GM13976 (cell line): ENCODE measurements at regions not wholly inside any gene's neighbourhood (a gene's known extent, or its start where the extent isn't known, plus 50 kb on each side); places are given as distances from the start of the nearest gene placed in this dataset.
"Not testable (repeated sequence)": the region's sequence is repeated elsewhere in the genome, so short reads cannot be mapped to it uniquely, and the experiment has no call there.

Source experiments
- DNase-seq: peaks from one replicate; pipeline ENCODE4 v3.0.0; 2012; ENCODE audit warnings: low spot score
- in situ Hi-C: fragments of 300-500 bp; cut with MboI; formaldehyde crosslinking; loops from one replicate; pipeline ENCODE4 v1.12.0; 2022; ENCODE audit warnings: low sequenced_read_pairs, mixed read lengths, inconsistent platforms; ENCODE audit not compliant: unreplicated experiment
- TF ChIP-seq, protein P1 (sequence below): IDR thresholded peaks from 2 replicates; pipeline ENCODE4 v1.5.1; 2012; ENCODE audit warnings: borderline replicate concordance, mild to moderate bottlenecking; ENCODE audit not compliant: insufficient read depth; ENCODE audit errors: extremely low read depth, missing control alignments, control extremely low read depth

GRCh38 chr6:144786825-144787224 is 501.7 kb downstream of the UTRN start:
- in situ Hi-C loops, result no loop called here
- TF ChIP-seq, protein P1, sequence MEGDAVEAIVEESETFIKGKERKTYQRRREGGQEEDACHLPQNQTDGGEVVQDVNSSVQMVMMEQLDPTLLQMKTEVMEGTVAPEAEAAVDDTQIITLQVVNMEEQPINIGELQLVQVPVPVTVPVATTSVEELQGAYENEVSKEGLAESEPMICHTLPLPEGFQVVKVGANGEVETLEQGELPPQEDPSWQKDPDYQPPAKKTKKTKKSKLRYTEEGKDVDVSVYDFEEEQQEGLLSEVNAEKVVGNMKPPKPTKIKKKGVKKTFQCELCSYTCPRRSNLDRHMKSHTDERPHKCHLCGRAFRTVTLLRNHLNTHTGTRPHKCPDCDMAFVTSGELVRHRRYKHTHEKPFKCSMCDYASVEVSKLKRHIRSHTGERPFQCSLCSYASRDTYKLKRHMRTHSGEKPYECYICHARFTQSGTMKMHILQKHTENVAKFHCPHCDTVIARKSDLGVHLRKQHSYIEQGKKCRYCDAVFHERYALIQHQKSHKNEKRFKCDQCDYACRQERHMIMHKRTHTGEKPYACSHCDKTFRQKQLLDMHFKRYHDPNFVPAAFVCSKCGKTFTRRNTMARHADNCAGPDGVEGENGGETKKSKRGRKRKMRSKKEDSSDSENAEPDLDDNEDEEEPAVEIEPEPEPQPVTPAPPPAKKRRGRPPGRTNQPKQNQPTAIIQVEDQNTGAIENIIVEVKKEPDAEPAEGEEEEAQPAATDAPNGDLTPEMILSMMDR, result no peak
- DNase-seq, result no peak

- in situ Hi-C loops, result no loop called here
- TF ChIP-seq, protein P1, result no peak
- DNase-seq, result no peak
These were observed 508.6 kb downstream of the UTRN start for GRCh38 chr6:144793744-144794143.

DNA sequence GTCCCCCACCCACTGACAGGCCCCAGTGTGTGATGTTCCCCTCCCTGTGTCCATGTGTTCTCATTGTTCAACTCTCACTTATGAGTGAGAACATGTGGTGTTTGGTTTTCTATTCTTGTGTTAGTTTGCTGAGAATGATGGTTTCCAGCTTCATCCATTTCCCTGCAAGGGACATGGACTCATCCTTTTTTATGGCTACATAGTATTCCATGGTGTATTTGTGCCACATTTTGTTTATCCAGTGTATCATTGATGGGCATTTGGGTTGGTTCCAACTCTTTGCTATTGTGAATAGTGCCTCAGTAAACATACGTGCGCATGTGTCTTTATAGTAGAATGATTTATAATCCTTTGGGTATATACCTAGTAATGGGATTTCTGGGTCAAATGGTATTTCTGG is 509.9 kb downstream of the UTRN start:
- DNase-seq, in situ Hi-C loops: not testable (repeated sequence)

GRCh38 chr6:144796070-144796469 is 510.9 kb downstream of the UTRN start:
- in situ Hi-C loops, result no loop called here
- DNase-seq, result no peak
- TF ChIP-seq, protein P1, result no peak

- no peak for DNase-seq
- TF ChIP-seq, protein P1, result no peak
- in situ Hi-C loops, result no loop called here
These were observed 512.9 kb downstream of the UTRN start for GRCh38 chr6:144797881-144798589.

- in situ Hi-C loops, result no loop called here
- TF ChIP-seq, protein P1, result no peak
- DNase-seq, result no peak
These were observed 519.2 kb downstream of the UTRN start for GRCh38 chr6:144804246-144804790.

- in situ Hi-C loops, result no loop called here
- no peak for DNase-seq
- TF ChIP-seq, protein P1, result no peak
These were observed 519.9 kb downstream of the UTRN start for GRCh38 chr6:144805049-144805448.
